HL-60 (cell line): ENCODE measurements at regions not wholly inside any gene's neighbourhood (a gene's known extent, or its start where the extent isn't known, plus 50 kb on each side); places are given as distances from the start of the nearest gene placed in this dataset.

ENCODE experiments used
- DNase-seq, 2 experiments: peaks; one replicate each; pipeline ENCODE4 v3.0.0-alpha.2; 2010 to 2020; ENCODE audit warnings: low read depth in 1 of 2, low spot score in 1 of 2
- H3K27ac ChIP-seq: fragments of 250-450 bp; sonication (Bioruptor Pico); replicated peaks from 2 replicates; pipeline ENCODE4 v1.5.1; 2020; ENCODE audit warnings: mild to moderate bottlenecking, moderate library complexity
- H3K27me3 ChIP-seq: fragments of 250-450 bp; sonication (Bioruptor Pico); 2 replicates; pipeline ENCODE4 v1.5.1; 2021; ENCODE audit warnings: mild to moderate bottlenecking, moderate library complexity; ENCODE audit not compliant: insufficient read depth, poor library complexity, severe bottlenecking
- H3K4me3 ChIP-seq: replicated peaks from 2 replicates; pipeline ENCODE4 v1.5.1; 2011; ENCODE audit warnings: mild to moderate bottlenecking, control low read depth, low read length; ENCODE audit not compliant: insufficient read depth
- GABPA ChIP-seq: IDR thresholded peaks from 2 replicates; pipeline ENCODE4 v1.6.1; 2012; ENCODE audit warnings: low read depth
- POLR2AphosphoS5 ChIP-seq: IDR thresholded peaks from 2 replicates; pipeline ENCODE4 v1.6.1; 2012; ENCODE audit warnings: low read depth
- SPI1 ChIP-seq: IDR thresholded peaks from 2 replicates; pipeline ENCODE4 v1.6.1; 2012; ENCODE audit warnings: low read depth, mild to moderate bottlenecking, borderline replicate concordance
- TF ChIP-seq, protein P1 (sequence below): IDR thresholded peaks from one replicate; pipeline ENCODE4 v1.5.1; 2011; ENCODE audit warnings: low read length, control low read depth, inconsistent platforms; ENCODE audit not compliant: insufficient read depth
- TF ChIP-seq, protein P2 (sequence below): IDR thresholded peaks from 2 replicates; pipeline ENCODE4 v1.6.1; 2012; ENCODE audit warnings: low read depth; ENCODE audit not compliant: insufficient replicate concordance

DNA sequence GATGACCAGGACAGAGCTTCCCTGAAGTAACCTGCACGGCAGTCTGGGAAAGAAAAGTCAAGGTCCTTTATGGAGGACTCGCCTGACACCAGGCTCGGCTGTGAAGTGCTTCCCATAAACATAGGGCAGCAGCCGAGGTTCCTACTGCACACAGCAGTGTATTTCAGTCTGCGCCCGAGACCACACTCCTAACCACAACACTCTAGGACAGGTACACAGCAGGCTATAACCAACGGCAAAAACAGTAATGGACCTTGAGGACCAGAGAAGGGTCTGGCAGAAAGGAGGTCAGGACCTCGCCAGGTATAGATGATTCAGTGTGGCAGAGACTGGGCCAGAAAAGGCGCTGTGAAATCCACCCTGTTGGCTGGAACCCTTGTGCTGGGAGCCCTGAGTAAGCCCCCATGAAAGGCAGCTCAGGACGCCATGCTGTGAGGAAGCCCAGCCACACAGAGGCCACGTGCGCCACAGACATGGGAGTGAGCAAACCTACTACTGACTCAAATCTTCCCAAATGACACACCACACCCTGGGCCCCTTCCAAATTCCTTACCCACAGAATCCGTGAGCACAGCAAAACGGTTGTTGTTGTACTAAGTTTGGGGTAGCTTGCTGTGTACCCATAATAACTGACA lies 129.6 kb upstream of the CST7 start:
- Histone ChIP-seq H3K27me3 (no peaks in the 10 kb centered on the region), H3K4me3 (no peak overlapping the region), H3K27ac (no peak overlapping the region)
- TF ChIP-seq SPI1 (no peak), POLR2AphosphoS5 (no peak), GABPA (no peak)
- TF ChIP-seq, protein P1, sequence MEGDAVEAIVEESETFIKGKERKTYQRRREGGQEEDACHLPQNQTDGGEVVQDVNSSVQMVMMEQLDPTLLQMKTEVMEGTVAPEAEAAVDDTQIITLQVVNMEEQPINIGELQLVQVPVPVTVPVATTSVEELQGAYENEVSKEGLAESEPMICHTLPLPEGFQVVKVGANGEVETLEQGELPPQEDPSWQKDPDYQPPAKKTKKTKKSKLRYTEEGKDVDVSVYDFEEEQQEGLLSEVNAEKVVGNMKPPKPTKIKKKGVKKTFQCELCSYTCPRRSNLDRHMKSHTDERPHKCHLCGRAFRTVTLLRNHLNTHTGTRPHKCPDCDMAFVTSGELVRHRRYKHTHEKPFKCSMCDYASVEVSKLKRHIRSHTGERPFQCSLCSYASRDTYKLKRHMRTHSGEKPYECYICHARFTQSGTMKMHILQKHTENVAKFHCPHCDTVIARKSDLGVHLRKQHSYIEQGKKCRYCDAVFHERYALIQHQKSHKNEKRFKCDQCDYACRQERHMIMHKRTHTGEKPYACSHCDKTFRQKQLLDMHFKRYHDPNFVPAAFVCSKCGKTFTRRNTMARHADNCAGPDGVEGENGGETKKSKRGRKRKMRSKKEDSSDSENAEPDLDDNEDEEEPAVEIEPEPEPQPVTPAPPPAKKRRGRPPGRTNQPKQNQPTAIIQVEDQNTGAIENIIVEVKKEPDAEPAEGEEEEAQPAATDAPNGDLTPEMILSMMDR, result no peak
- TF ChIP-seq, protein P2, sequence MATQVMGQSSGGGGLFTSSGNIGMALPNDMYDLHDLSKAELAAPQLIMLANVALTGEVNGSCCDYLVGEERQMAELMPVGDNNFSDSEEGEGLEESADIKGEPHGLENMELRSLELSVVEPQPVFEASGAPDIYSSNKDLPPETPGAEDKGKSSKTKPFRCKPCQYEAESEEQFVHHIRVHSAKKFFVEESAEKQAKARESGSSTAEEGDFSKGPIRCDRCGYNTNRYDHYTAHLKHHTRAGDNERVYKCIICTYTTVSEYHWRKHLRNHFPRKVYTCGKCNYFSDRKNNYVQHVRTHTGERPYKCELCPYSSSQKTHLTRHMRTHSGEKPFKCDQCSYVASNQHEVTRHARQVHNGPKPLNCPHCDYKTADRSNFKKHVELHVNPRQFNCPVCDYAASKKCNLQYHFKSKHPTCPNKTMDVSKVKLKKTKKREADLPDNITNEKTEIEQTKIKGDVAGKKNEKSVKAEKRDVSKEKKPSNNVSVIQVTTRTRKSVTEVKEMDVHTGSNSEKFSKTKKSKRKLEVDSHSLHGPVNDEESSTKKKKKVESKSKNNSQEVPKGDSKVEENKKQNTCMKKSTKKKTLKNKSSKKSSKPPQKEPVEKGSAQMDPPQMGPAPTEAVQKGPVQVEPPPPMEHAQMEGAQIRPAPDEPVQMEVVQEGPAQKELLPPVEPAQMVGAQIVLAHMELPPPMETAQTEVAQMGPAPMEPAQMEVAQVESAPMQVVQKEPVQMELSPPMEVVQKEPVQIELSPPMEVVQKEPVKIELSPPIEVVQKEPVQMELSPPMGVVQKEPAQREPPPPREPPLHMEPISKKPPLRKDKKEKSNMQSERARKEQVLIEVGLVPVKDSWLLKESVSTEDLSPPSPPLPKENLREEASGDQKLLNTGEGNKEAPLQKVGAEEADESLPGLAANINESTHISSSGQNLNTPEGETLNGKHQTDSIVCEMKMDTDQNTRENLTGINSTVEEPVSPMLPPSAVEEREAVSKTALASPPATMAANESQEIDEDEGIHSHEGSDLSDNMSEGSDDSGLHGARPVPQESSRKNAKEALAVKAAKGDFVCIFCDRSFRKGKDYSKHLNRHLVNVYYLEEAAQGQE, result no peak
- no peak for DNase-seq

DNA sequence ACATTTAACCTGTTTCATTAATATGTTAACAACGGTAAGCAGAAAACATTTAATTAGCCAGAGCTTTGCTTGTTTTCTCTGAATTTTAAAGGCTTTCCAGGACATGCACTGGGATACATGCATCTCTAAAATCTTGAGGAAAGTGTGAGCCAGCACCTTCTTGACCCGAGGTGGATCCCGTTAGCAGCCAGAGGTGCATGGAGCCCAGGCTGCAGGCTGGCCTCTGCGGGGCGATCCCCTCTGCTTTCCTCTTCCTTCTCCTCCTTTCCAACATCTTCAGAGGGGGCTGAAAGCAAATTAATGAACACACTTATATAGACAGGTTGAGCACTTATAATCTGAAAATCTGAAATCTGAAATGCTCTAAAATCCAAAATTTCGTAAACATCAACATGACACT lies 128.7 kb upstream of the CST7 start:
- TF ChIP-seq GABPA, result no peak
- no peak for TF ChIP-seq POLR2AphosphoS5
- no peak for TF ChIP-seq SPI1
- TF ChIP-seq, protein P2, result no peak
- TF ChIP-seq, protein P1, result no peak
- Histone ChIP-seq H3K27ac (no peak overlapping the region), H3K27me3 (no peaks in the 10 kb centered on the region), H3K4me3 (no peak overlapping the region)
- DNase-seq, result no peak

DNA sequence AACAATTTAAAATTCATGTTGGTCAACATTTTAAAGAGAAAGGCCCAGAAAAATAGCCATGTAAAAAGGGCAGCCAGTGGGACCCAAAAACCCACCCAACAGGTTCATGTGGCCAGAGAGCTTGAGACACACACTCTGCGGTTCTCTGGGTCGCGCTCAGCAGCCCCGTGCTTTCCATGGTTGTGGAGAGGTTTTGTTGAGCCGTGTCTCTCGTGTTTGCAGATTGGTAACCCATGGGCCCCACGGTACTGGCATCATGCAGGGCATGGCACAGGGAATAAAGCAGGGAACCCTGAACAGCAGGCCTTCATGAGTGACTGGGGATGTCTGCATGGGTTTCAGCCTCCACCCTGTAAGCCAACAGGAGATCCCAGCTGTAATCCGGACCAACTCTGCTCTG lies 127.7 kb upstream of the CST7 start:
- Histone ChIP-seq H3K4me3 (no peak overlapping the region), H3K27ac (no peak overlapping the region), H3K27me3 (no peaks in the 10 kb centered on the region)
- TF ChIP-seq, protein P1, result no peak
- TF ChIP-seq POLR2AphosphoS5, result no peak
- no peak for TF ChIP-seq SPI1
- TF ChIP-seq, protein P2, result no peak
- no peak for TF ChIP-seq GABPA
- DNase-seq, result no peak
